ENCODE measurements at regions not wholly inside any gene's neighbourhood (a gene's known extent, or its start where the extent isn't known, plus 50 kb on each side); places are given as distances from the start of the nearest gene placed in this dataset.

- Histone ChIP-seq H3F3A (ENCODE audit: control insufficient read depth, insufficient read depth) (no peaks in the 10 kb centered on the region), H3K27ac (ENCODE audit: low read depth, low read length) (no peak overlapping the region), H3K9me3 (ENCODE audit: control insufficient read depth, insufficient read depth, low read length) (peaks cover 3% of the 10 kb centered on the region; the same call in 1 of the 2 replicates), H4K20me1 (ENCODE audit: control insufficient read depth, insufficient read depth, low read depth, low read length) (no peaks in the 10 kb centered on the region), H3K79me2 (ENCODE audit: control insufficient read depth, low read length) (no peaks in the 10 kb centered on the region), H3K36me3 (ENCODE audit: control insufficient read depth, low read length) (no peaks in the 10 kb centered on the region), H3K27me3 (ENCODE audit: control insufficient read depth, low read length) (no peaks in the 10 kb centered on the region), H3K4me2 (ENCODE audit: low read length) (no peak overlapping the region), H3K9me2 (replicated peaks; ENCODE audit: control insufficient read depth, low read length) (no peaks in the 10 kb centered on the region), H3K4me3 (ENCODE audit: low read length) (no peak overlapping the region), H3K4me1 (ENCODE audit: control insufficient read depth, low read length) (no peaks in the 10 kb centered on the region)
- TF ChIP-seq, protein P1, sequence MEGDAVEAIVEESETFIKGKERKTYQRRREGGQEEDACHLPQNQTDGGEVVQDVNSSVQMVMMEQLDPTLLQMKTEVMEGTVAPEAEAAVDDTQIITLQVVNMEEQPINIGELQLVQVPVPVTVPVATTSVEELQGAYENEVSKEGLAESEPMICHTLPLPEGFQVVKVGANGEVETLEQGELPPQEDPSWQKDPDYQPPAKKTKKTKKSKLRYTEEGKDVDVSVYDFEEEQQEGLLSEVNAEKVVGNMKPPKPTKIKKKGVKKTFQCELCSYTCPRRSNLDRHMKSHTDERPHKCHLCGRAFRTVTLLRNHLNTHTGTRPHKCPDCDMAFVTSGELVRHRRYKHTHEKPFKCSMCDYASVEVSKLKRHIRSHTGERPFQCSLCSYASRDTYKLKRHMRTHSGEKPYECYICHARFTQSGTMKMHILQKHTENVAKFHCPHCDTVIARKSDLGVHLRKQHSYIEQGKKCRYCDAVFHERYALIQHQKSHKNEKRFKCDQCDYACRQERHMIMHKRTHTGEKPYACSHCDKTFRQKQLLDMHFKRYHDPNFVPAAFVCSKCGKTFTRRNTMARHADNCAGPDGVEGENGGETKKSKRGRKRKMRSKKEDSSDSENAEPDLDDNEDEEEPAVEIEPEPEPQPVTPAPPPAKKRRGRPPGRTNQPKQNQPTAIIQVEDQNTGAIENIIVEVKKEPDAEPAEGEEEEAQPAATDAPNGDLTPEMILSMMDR (IDR thresholded peaks at IDR 0.05; ENCODE audit: low read depth, low read length, poor library complexity, severe bottlenecking), result no peak
Measured at GRCh38 chr22:47659467-47660223, 897.2 kb downstream of the TBC1D22A start.

DNA sequence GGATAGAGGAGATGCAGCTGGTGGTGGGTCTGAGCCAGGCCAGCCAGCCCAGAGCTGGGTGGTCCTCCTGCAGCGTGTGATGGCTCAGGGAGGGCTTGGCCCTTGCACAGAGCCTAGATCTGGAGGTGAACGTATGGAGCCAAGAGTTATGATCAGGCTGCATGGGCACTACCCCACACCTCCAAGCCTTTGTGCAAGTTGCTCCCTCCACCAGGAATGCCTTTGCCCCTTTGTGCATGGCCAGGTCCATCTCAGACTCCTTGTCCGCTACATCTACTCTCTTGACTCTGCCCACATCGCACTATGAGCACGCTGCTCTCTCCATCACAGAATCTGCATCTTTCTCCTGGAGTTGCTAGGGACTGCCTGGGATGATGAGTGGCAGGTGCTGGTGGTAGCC lies 895.7 kb downstream of the TBC1D22A start:
- no peak overlapping the region for H3K4me3 ChIP-seq (ENCODE audit: low read length)
- no peaks in the 10 kb centered on the region for H3K79me2 ChIP-seq (ENCODE audit: control insufficient read depth, low read length)
- no peak overlapping the region for H3K27ac ChIP-seq (ENCODE audit: low read depth, low read length)
- no peaks in the 10 kb centered on the region for H4K20me1 ChIP-seq (ENCODE audit: control insufficient read depth, insufficient read depth, low read depth, low read length)
- no peaks in the 10 kb centered on the region for H3K4me1 ChIP-seq (ENCODE audit: control insufficient read depth, low read length)
- no peak overlapping the region for H3K4me2 ChIP-seq (ENCODE audit: low read length)
- no peaks in the 10 kb centered on the region for H3K9me2 ChIP-seq (replicated peaks; ENCODE audit: control insufficient read depth, low read length)
- no peaks in the 10 kb centered on the region for H3K36me3 ChIP-seq (ENCODE audit: control insufficient read depth, low read length)
- H3K9me3 ChIP-seq (ENCODE audit: control insufficient read depth, insufficient read depth, low read length), result peaks cover 3% of the 10 kb centered on the region; the same call in 1 of the 2 replicates
- TF ChIP-seq, protein P1 (IDR thresholded peaks at IDR 0.05; ENCODE audit: low read depth, low read length, poor library complexity, severe bottlenecking), result no peak
- TF ChIP-seq EZH2phosphoT487 (IDR thresholded peaks at IDR 0.05; ENCODE audit: borderline replicate concordance, low read length), result no peak
- no peaks in the 10 kb centered on the region for H3F3A ChIP-seq (ENCODE audit: control insufficient read depth, insufficient read depth)
- no peaks in the 10 kb centered on the region for H3K27me3 ChIP-seq (ENCODE audit: control insufficient read depth, low read length)

DNA sequence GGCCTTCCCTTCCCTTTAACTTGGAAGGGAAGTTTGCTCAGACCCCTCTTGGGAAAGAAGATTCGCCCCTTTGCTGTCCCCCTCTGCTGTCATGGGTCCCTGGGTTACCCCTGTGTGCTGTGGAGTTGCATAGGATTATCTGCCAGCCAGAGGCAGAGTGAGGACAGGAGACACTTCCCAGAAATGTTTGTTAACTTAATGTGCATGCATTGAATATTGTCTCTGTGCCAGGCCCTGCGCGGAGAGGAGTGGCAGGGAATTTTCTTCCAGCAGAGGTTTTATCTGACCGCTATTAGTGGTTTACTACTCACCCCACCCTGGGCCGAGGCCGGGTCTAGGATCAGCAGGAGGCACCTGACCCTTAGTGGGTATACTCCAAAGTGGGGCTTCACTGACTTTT lies 894.8 kb downstream of the TBC1D22A start:
- H3K27ac ChIP-seq (ENCODE audit: low read depth, low read length), result no peak overlapping the region
- TF ChIP-seq, protein P1 (IDR thresholded peaks at IDR 0.05; ENCODE audit: low read depth, low read length, poor library complexity, severe bottlenecking), result no peak
- TF ChIP-seq EZH2phosphoT487 (IDR thresholded peaks at IDR 0.05; ENCODE audit: borderline replicate concordance, low read length), result no peak
- H3K4me2 ChIP-seq (ENCODE audit: low read length), result no peak overlapping the region
- no peaks in the 10 kb centered on the region for H3K36me3 ChIP-seq (ENCODE audit: control insufficient read depth, low read length)
- no peaks in the 10 kb centered on the region for H3K4me1 ChIP-seq (ENCODE audit: control insufficient read depth, low read length)
- no peaks in the 10 kb centered on the region for H4K20me1 ChIP-seq (ENCODE audit: control insufficient read depth, insufficient read depth, low read depth, low read length)
- H3K27me3 ChIP-seq (ENCODE audit: control insufficient read depth, low read length), result no peaks in the 10 kb centered on the region
- no peaks in the 10 kb centered on the region for H3K9me2 ChIP-seq (replicated peaks; ENCODE audit: control insufficient read depth, low read length)
- no peaks in the 10 kb centered on the region for H3K79me2 ChIP-seq (ENCODE audit: control insufficient read depth, low read length)
- H3F3A ChIP-seq (ENCODE audit: control insufficient read depth, insufficient read depth), result no peaks in the 10 kb centered on the region
- peaks cover 3% of the 10 kb centered on the region; the same call in 1 of the 2 replicates for H3K9me3 ChIP-seq (ENCODE audit: control insufficient read depth, insufficient read depth, low read length)
- no peak overlapping the region for H3K4me3 ChIP-seq (ENCODE audit: low read length)
